ENCODE measurements at regions not wholly inside any gene's neighbourhood (a gene's known extent, or its start where the extent isn't known, plus 50 kb on each side); places are given as distances from the start of the nearest gene placed in this dataset.
"Not testable (repeated sequence)": the region's sequence is repeated elsewhere in the genome, so short reads cannot be mapped to it uniquely, and the experiment has no call there.

- DNase-seq: peak in 1 of 6 donors; percentile 36
- no peaks in the 10 kb centered on the region for H3K36me3 ChIP-seq
- no peaks in the 10 kb centered on the region for H3K4me1 ChIP-seq
- no peak for ATAC-seq
- no peak overlapping the region for H3K4me3 ChIP-seq
- WGBS, 2 donors: 69 to 79% methylated on average over 3 of the region's 3 CpGs
- FAIRE-seq: no peak
- intact Hi-C loops (cut with DNase I): no loop called here
- no peak overlapping the region for H3K27ac ChIP-seq
- H3K27me3 ChIP-seq: no peaks in the 10 kb centered on the region
- no peaks in the 10 kb centered on the region for H3K9me3 ChIP-seq
- no peak for TF ChIP-seq CTCF (IDR thresholded peaks at IDR 0.05)
Observed at GRCh38 chr13:88726075-88726474, 1054.9 kb downstream of the SLITRK5 start.

DNA sequence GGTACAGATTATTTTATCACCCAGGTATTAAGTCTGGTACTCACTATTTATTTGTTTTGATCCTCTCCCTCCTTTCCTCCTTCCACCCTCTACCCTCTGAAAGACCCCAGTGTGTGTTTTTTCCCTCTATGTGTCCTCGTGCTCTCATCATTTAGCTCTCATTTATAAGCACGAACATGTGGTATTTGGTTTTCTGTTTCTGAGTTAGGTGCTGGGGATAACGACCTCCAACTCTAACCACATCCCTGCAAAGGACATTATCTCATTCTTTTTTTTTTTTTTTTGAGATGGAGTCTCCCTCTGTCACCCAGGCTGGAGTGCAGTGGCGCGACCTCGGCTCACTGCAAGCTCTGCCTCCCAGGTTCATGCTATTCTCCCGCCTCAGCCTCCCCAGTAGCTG, 1056.1 kb downstream of the SLITRK5 start:
- FAIRE-seq; H3K9me3 ChIP-seq; H3K4me3 ChIP-seq; H3K36me3 ChIP-seq; ATAC-seq; DNase-seq; H3K4me1 ChIP-seq; intact Hi-C loops (cut with DNase I); H3K27me3 ChIP-seq; H3K27ac ChIP-seq: not testable (repeated sequence)
- 68 to 78% methylated on average over 7 of the region's 7 CpGs for WGBS, 2 donors

DNA sequence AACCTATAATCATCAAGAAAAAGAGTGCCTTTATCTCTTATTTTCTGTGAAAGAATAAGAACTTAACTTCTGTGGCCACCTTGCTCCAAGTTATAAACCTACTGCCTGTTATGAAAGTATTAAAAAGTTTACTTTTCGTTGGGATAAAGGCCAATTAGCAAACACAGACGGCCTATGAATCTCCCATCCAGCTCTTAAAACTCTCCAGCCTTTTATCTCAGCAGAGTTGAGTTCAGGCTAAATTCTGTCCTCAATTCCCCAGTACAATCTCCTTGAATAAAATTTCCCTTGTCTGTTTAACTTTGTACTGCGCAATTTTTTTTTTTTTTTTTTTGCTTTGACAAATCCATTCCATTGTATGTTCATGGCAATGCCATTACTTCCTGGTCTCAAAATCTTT, 1058.4 kb downstream of the SLITRK5 start:
- Histone ChIP-seq H3K4me1 (no peaks in the 10 kb centered on the region), H3K27ac (no peak overlapping the region), H3K36me3 (no peaks in the 10 kb centered on the region), H3K4me3 (no peak overlapping the region), H3K9me3 (no peaks in the 10 kb centered on the region), H3K27me3 (no peaks in the 10 kb centered on the region)
- no peak for TF ChIP-seq CTCF (IDR thresholded peaks at IDR 0.05)
- DNase-seq: no peak
- intact Hi-C loops (cut with DNase I): no loop called here
- WGBS, 2 donors: 52 to 66% methylated on average over 3 of the region's 3 CpGs
- no peak for ATAC-seq
- no peak for FAIRE-seq

DNA sequence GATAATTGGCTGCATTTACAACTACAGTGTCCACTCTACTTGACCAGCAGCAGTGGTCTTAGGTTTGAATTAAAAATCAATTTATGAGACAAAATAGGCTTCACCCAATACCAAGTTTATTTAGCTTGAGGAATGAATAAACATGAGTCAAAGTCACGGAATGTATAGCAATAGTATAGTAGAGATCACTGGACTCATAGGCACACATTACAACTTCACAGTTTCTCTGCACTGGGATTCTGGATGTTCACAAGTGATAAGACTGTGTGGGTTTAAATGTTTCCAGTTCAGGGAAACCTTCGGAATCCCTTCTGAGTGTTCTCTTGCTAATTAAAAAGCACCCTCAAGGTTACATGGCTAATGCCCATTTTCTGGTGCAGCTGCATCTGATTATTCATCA, 1064.9 kb downstream of the SLITRK5 start:
- ATAC-seq (no peak), DNase-seq (no peak), FAIRE-seq (no peak)
- intact Hi-C loops (cut with DNase I): no loop called here
- WGBS, 2 donors: 51 to 58% methylated on average over 2 of the region's 2 CpGs
- Histone ChIP-seq H3K9me3 (no peaks in the 10 kb centered on the region), H3K4me3 (no peak overlapping the region), H3K27me3 (no peaks in the 10 kb centered on the region), H3K36me3 (no peaks in the 10 kb centered on the region), H3K4me1 (no peaks in the 10 kb centered on the region), H3K27ac (no peak overlapping the region)
- no peak for TF ChIP-seq CTCF (IDR thresholded peaks at IDR 0.05)

GRCh38 chr13:88739195-88739594, 1068.0 kb downstream of the SLITRK5 start:
- Histone ChIP-seq H3K27ac (no peak overlapping the region), H3K9me3 (no peaks in the 10 kb centered on the region), H3K27me3 (no peaks in the 10 kb centered on the region), H3K4me3 (no peak overlapping the region), H3K36me3 (no peaks in the 10 kb centered on the region), H3K4me1 (no peaks in the 10 kb centered on the region)
- intact Hi-C loops (cut with DNase I): no loop called here
- 60 to 78% methylated on average over 4 of the region's 4 CpGs for WGBS, 2 donors
- FAIRE-seq (no peak), DNase-seq (no peak), ATAC-seq (no peak)
- TF ChIP-seq CTCF (IDR thresholded peaks at IDR 0.05): no peak

GRCh38 chr13:88744289-88744688, 1073.1 kb downstream of the SLITRK5 start:
- intact Hi-C loops (cut with DNase I): no loop called here
- Histone ChIP-seq H3K27me3 (no peaks in the 10 kb centered on the region), H3K9me3 (no peaks in the 10 kb centered on the region), H3K4me3 (no peak overlapping the region), H3K27ac (no peak overlapping the region), H3K36me3 (no peaks in the 10 kb centered on the region), H3K4me1 (no peaks in the 10 kb centered on the region)
- no peak for TF ChIP-seq CTCF (IDR thresholded peaks at IDR 0.05)
- FAIRE-seq: no peak
- no peak for ATAC-seq
- no peak for DNase-seq
